HG02759 (cell line): ENCODE measurements at regions not wholly inside any gene's neighbourhood (a gene's known extent, or its start where the extent isn't known, plus 50 kb on each side); places are given as distances from the start of the nearest gene placed in this dataset.
"Not testable (repeated sequence)": the region's sequence is repeated elsewhere in the genome, so short reads cannot be mapped to it uniquely, and the experiment has no call there.

Source experiments
- ATAC-seq: cut with Tn5 transposase; IDR thresholded peaks from one replicate; pipeline ENCODE4 v1.9.1; 2021; ENCODE audit warnings: mild to moderate bottlenecking, moderate library complexity; ENCODE audit not compliant: unreplicated experiment

DNA sequence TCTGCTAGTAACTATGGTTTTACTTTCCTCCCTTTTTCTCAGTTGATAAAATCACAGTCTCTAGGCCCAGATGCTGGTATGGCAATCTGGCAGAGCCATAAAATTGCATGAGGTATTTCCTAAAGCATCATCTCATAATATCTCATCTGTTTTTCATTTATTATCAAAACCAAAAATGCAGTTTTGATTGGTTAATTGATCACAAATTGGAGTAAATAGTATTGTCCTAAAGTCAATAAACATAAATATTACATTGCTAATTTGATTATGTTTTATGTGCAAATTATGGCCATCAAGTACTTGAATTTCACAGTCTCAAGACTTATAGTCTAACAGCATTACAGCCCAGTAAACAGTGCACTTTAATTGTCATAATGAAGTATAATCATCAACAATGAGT is 2365.6 kb downstream of the ARAP2 start:
- ATAC-seq, result no peak

DNA sequence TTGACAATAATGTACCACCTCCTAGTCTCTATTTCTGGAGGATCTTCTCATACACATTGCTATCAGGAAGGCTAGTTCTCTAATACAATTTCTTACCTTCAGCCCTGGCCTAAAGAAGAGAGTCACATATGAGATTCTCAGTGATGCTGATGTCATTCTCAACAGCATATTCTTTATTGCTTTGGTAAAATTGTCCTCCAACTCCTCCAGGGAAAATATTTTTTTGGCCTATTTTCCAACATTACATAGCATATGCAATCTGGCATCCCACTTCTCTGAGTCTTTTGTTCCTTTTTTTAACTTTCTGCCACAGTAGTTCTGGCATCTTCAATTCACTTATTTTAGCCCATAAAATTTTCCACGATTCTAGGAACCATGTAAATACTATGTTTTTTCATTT is 2363.1 kb downstream of the ARAP2 start:
- no peak for ATAC-seq

DNA sequence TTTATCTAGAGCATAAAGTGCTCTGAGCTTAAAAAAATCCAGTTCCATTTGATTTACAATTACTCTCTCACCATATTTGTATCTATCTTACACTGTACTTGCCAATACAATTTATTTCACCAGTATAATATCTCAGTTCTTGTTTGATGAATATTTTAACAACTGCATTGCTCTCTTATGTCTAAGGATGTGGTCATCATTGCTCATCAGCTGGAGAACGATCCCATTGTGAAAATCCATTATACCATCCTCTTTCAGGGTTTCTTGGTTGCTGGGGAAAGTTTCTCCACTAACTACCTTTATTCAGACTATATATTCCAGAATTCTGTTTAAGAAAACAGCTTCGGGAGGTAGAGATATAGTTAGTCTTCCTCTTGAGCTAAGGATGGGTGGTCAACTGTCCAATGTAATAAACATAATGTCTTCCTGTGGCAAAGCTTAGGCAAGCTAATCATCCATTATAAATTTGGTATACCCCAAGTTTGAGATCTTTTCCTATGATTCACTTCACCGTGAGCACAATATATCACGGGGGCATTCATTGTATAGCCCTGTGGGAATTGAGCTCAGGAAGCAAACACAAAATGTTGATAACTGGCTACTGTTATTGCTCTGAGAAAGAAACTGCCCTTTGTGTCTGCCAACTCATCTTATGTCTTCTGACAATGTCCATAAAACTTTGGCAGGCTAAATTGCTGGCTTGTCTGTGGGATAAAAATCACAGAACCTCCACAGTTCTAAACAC is 2361.9 kb downstream of the ARAP2 start:
- ATAC-seq, result no peak

DNA sequence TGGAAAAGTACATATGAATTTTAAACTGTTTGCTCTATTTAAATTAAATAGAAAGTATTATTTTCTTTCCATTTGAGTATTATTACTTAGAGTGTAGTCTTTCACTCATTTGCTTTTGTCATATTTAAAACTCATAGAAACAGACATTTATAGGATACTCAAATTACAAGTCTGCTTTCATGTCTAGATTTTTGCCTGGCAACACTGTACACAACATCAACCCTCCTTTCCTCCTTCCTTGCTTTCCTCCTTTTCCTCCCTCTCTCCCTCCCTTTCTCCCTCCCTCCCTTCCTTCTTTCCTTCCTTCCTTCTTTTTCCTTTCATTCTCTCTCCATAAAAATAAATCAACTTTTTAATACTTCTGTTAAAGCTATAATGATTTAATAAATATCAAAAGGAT is 2361.2 kb downstream of the ARAP2 start:
- ATAC-seq, result no peak

DNA sequence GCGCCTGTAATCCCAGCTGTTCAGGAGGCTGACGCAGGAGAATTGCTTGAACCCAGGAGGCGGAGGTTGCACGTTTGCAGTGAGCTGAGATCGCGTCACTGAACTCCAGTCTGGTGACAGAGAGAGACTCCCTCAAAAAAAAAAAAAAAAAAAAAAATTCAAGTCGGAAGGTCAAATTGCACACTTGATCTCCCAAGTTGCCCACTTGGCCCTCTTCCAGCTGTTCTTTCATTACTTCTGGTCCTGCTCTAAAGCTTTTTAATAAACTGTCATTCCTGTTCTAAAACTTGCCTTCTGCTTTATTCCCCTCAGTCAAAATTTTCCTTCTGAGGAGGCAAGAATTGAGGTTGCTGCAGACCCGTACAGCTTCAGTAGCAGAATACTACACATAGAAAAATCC is 2358.0 kb downstream of the ARAP2 start:
- ATAC-seq, result no peak

DNA sequence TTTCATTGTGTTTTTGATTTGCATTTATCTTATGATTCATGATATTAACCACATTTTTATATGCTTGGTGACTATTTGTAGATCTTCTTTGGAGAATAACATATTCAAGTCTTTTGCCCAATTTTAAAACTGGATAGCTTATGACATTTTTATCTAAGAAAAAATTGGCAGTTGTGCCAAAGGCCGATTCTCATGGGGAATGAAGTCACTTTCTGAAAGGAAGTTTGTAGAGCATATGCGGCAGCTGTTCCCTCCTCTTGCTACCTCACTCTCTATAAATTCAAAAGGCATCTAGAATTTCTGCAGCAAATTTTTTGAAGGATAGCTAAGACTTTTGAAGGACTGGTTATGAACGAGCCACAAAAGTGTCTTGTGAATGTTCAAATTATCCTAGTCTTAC is 2353.5 kb downstream of the ARAP2 start:
- no peak for ATAC-seq

DNA sequence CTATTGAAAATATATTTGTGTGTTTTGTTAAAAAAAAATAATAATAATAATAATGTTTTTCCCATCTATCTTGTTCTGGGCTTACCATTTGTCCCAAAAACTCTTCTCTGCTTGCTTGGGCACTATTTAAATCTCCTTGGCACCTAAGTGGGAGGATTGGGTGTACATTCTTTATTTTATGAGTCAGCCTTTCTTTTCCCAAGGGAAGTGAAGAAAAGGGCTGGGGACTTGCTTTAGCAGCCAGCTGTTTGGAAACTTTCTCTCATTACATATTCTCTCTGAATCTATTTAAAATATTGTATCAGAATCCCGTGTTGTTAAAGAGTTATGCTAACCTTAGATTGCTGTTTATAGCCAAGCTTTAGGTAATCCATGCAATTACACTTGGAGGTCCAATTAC is 2332.4 kb downstream of the ARAP2 start:
- no peak for ATAC-seq

DNA sequence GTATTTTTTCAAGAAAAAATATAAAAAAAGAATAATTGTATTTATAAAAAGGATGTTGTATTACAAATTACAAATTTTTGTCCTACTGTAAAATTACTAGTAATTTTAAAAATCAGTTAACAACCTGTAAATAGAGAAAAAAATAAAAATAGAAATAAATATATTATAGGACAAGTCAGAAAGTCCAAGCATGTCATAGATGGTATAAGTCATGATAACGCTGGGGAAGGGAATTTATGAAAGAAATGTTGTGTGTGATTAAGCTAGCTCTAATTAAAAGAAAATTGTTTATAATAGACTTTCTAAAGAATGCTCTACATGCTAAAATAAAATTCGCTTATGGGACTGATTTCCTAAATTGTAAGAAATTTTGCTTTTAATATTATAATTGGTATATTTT is 2329.9 kb downstream of the ARAP2 start:
- no peak for ATAC-seq

DNA sequence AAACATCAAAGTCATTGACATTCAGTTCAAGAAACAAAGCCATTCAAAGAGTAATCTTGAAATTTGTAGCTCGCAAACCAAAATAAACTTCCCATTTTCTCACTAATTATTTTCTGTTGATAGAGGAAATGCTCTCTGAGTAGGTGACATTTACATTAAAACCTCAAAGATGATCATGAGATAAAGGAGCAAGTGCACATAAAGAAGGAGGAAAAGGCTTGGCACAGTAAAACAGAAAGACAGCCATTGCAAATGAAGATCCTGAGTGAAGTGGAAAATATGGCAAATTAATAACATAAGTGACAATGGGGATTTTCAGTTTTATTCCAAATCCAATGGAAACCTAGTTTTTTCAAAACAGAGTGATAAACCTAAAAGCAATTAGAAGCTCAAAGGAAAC is 2320.8 kb downstream of the ARAP2 start:
- no peak for ATAC-seq

DNA sequence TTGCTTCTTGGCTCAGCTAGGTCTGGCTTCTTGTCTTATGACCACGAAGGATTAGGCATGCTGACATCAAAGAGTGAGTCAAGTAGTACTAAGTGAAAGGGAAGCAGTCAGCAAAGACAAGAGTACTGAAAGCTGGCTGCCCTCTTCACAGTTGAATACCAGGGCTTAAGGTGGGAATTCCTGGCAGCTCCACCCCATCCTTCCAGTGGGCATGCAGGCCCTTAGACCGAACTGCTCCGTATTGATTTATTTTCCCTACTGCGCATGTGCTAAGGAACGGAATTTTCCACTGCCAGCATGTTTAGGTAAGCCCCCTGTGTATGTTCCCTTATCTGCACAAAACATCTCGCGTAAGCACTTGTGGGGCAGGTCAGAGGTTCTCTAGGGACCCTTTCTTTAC is 2320.1 kb downstream of the ARAP2 start:
- ATAC-seq, result no peak

DNA sequence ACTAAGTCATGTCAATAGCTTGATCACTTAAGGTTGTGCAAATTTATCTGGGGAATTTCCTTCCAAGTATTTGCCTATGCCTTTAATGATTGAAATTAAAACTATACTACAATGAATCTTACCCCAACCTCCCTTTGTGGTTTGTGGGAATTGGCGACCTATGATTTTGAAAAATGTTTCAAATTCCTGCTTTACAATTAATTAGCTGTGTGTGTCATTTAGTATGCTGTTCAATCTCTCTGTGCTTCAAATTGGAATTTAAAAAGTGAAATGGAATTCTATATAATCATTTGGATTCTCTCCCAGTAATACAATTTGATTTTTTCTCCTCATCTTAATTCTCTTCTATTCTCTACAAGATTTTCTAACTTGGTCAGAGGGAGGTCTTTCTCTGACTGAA is 2319.5 kb downstream of the ARAP2 start:
- no peak for ATAC-seq

DNA sequence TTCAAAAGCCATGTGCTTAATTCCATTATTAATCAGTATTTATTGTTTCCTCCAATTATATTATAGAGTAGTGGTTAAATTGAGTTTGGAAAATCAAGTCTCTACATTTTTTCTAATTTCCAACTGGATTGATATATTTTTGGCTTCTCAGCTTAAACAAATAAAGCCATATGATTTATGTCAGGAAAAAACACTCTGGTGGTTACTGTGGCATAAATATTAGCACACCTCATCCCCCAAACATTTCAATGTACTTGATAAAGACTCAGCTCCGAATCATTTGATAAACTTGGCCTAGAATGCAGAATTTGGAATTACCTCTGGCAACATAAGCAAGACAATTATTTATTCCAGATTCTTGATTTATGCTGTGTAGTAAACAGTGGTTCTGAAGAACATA is 2313.8 kb downstream of the ARAP2 start:
- no peak for ATAC-seq

DNA sequence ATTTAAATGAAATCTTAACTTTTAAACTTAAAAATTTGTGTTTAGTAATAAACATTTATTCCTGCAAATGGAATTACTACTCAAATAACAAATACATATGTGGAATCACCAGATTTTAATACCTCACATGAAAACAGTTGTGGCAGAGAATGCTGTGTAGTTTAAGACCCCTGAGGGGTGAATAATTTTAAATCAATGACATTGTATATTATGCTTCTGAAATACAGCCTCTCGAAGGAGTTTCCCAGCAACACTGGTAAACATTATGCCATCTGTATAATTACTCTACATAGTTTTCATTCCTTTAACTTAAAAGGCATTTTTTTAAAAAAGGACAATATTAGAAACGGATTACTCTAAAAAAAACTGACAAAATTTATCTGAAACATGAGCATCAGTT is 2313.3 kb downstream of the ARAP2 start:
- no peak for ATAC-seq

DNA sequence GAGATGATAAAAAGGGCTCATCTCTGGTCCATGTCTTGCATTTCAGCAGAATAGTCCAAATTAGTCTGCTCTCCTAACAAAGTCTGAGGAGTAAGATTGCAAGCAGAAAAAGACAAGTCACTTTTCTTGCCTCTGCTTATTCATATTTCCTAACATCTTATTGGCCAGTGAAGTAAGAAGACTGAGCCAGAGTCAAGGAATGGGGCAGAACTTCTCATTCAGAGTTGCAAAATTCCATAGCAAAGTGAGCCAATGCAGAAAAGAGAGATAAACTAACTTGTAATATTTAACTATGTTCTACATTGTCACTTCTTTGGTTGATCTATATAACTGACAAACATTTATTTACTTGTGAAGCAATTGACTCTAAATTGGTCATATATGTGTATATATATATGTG is 2304.0 kb downstream of the ARAP2 start:
- no peak for ATAC-seq

DNA sequence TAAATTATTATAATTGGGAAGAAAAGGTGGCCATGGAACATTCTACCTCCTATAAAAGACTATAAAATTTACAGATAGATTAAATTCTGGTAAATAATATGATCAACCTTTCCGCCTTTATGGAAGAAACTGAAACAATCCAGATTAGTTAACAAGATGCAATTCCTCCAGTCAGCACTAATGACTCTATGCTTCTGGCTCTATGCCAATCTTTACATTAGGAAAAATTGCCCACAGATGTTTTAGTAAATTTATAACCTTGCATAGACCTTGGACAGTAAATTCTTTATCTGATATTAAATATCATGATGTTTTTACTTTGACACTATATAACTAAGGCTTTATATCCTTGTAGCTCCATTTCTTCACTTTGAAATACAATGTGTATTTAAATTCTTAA is 2302.5 kb downstream of the ARAP2 start:
- ATAC-seq, result no peak

DNA sequence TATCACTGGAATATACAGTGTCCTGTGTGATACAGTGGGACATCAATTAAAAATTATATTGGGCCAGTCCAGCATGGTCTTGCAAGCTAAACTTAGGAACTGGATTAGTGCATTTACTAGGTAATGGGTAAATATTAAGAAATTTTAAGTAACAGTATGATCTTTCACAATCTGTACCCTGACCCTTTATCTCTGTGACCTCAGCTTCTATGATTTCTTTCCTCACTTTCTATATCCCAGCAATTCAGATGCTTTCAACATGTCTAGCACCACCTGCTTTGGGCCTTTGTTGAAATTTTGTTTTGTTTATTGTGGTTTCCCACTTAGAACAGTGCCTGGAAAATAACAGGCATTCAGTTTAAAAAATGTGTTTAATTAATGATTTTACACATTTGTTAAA is 2295.4 kb downstream of the ARAP2 start:
- no peak for ATAC-seq

DNA sequence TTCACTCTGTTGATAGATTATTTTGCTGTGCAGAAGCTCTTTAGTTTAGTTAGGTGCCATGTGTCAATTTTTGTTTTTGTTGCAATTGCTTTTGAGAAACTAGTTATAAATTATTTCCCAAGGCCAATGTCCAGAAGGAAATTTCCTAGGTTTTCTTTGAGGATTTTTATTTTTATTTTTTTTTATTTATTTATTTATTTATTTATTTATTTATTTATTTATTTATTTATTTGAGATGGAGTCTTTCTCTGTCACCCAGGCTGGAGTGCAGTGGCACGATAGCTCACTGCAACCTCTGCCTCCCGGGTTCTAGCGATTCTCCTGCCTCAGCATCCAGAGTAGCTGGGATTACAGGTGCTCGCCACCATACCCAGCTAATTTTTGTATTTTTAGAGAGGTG is 2290.5 kb downstream of the ARAP2 start:
- not testable (repeated sequence) for ATAC-seq

DNA sequence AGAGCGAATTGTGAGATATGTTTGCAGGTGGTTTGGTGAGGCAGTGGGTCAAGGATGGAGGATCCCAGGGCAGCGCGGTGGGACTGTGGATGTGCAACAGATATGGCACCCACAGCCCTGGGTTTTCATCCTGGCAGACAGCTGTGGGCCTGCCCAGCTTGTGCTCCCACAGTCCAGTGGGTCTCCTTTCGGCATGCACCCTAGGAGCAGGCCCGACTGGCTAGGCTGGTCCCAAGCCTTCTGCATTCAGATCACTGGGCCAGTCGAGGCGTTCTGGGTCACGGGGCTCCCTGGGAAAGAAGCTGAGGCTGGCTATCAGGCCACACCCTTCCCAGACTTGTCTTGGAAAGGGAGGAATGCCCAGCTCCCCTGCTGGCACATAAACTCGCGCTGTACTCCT is 2289.6 kb downstream of the ARAP2 start:
- no peak for ATAC-seq

DNA sequence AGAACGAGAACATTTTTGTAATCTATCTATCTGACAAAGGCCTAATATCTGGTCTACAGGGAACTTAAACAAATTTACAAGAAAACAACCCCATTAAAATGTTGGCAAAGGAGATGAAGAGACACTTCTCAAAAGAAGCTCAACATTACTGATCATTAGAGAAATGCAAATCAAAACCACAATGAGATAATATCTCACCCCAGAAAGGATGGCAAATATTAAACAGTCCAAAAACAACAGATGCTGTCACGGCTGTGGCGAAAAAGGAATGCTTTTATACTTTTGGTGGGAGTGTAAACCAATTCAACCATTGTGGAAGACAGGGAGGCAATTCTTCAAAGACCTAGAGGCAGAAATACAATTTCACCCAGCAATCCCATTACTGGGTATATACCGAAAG is 2284.8 kb downstream of the ARAP2 start:
- ATAC-seq, result no peak

DNA sequence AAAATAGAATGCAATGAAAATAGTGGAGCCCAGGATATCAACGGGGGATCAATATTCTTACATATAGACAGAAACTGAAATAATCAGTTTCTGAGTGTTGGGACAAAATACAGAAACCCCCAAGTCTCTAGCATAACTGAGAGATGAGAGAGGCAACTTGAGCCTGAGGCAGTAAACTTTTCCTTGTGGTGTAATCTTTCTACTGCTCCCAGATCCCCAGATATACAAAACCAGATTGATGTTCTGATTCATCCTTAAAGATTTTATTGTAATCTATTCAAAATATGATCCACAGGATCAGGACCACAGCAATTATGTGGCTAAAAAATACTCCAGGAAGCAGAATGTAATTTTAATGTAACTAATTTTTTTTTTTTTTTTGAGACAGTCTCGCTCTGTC is 2282.6 kb downstream of the ARAP2 start:
- no peak for ATAC-seq

DNA sequence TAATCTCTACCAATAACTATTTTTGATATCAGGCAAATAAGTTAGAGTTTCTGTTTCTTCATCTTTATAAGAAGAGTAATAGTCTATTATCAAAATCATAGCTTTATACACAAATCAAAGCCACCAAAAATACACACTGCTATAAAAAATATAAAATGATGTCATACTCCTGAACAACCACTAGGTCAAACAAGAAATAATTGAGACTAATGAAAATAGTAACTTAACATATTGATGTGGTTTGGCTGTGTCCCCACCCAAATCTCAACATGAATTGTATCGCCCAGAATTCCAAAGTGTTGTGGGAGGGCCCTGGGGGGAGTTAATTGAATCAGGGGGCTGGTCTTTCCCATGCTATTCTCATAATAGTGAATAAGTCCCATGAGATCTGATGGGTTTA is 2277.5 kb downstream of the ARAP2 start:
- no peak for ATAC-seq

DNA sequence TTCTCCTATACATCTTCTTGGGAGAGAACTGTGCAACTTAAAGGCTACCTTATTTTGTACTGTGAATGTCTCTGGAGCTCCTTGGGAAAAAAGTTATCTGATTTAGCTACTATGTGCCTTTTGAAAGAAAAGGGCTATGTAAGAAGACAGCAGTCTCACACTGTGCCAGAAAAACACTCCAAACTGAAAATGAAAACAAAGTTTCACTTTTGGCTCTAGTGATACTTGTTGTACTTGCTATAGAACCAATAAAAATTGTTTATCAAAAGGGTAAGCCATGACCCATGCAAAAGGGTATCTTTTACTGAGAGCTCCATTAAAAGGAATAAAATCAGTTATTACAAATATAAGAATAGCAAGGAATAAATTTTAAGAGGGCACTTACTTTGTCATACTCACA is 2270.0 kb downstream of the ARAP2 start:
- no peak for ATAC-seq

DNA sequence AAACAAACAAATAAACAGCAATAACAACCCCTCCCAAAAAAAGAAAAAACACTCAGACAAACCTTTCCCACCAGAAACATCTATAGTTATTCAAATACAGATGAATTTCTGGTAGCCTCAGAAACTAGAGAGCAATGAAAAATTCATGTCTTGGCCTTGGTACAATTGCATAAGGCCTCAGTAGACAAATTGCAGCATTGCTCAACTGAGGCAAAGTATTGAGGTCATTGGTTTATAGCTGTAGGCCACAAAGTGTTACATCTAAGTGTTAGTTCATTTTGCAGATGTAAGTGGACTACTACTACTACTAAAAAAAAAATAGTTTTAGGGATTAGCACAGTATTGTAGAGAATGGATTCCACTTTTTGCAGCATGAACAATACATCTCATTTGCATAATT is 2268.3 kb downstream of the ARAP2 start:
- no peak for ATAC-seq
